ENCODE measurements at regions not wholly inside any gene's neighbourhood (a gene's known extent, or its start where the extent isn't known, plus 50 kb on each side); places are given as distances from the start of the nearest gene placed in this dataset.

DNA sequence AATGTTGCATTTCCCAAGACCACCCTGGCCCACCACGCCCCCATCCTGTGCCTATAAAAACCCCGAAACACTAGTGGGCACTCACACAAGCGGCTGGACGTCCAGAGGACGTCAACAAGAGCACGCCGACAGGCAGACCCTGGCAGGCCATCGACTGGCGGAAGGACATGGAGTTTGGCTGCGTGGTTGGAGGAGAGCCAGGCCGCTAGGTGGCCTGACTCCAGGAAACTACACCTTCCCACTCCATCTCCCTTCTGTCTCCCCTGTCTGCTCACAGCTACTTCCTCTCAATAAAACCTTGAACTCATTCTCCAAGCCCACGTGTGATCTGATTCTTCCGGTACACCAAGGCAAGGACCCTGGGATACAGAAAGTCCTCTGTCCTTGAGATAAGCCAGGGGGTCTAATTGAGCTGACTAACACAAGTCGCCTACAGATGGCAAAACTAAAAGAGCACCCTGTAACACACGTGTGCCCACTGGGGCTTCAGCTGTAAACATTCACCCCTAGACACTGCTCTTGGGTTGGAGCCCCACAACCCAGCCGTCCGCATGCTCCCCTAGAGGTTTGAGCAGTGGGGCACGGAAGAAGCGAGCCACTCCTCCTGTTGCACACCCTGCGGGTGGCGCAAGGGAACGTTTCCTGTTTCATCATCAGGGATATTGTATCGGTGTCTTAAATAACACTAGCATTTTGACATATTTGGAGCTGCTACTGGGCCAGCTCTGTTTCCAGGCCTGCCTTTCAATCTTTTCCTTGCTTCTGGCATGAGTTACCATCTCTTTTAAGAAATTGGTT is 54.5 kb upstream of the TAF11L2 start:
- no peak overlapping the region for H3K4me3 Mint-ChIP-seq
- H3K9me3 Mint-ChIP-seq, result peaks cover 15% of the 10 kb centered on the region
- TF ChIP-seq, protein P1, sequence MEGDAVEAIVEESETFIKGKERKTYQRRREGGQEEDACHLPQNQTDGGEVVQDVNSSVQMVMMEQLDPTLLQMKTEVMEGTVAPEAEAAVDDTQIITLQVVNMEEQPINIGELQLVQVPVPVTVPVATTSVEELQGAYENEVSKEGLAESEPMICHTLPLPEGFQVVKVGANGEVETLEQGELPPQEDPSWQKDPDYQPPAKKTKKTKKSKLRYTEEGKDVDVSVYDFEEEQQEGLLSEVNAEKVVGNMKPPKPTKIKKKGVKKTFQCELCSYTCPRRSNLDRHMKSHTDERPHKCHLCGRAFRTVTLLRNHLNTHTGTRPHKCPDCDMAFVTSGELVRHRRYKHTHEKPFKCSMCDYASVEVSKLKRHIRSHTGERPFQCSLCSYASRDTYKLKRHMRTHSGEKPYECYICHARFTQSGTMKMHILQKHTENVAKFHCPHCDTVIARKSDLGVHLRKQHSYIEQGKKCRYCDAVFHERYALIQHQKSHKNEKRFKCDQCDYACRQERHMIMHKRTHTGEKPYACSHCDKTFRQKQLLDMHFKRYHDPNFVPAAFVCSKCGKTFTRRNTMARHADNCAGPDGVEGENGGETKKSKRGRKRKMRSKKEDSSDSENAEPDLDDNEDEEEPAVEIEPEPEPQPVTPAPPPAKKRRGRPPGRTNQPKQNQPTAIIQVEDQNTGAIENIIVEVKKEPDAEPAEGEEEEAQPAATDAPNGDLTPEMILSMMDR (IDR thresholded peaks at IDR 0.05; ENCODE audit: unreplicated experiment), result no peak
- no peak for DNase-seq (ENCODE audit: low spot score in 2 of 2, unreplicated experiment in 2 of 2)
- no peak overlapping the region for H3K27ac Mint-ChIP-seq
- H3K27me3 Mint-ChIP-seq (ENCODE audit: low read depth), result no peaks in the 10 kb centered on the region
- no peaks in the 10 kb centered on the region for H3K36me3 Mint-ChIP-seq
- peaks cover 7% of the 10 kb centered on the region for H3K4me1 Mint-ChIP-seq

DNA sequence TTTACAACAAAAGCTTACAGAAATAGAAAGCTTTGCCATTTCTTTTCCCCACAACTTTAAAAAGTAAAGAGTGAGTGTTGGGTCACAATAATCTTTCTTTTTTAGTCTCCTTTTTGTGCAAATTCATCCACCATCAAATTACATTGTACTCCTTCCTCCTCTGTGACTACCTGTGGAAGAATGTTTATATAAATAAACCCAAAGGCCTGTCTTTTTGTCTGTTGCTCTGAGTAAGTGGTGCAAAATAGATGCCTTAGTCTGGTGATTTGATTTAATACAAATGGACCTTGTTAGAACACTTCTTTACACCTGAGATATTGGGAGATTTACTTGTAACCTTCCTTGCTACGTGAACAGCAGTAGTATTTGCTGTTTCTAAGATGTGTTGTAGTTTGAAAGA is 53.5 kb upstream of the TAF11L2 start:
- Mint-ChIP-seq H3K4me3 (no peak overlapping the region), H3K27me3 (ENCODE audit: low read depth) (no peaks in the 10 kb centered on the region), H3K27ac (no peak overlapping the region), H3K36me3 (no peaks in the 10 kb centered on the region), H3K9me3 (peaks cover 21% of the 10 kb centered on the region), H3K4me1 (peaks cover 6% of the 10 kb centered on the region)
- DNase-seq (ENCODE audit: low spot score in 2 of 2, unreplicated experiment in 2 of 2), result no peak
- TF ChIP-seq, protein P1 (IDR thresholded peaks at IDR 0.05; ENCODE audit: unreplicated experiment), result no peak

DNA sequence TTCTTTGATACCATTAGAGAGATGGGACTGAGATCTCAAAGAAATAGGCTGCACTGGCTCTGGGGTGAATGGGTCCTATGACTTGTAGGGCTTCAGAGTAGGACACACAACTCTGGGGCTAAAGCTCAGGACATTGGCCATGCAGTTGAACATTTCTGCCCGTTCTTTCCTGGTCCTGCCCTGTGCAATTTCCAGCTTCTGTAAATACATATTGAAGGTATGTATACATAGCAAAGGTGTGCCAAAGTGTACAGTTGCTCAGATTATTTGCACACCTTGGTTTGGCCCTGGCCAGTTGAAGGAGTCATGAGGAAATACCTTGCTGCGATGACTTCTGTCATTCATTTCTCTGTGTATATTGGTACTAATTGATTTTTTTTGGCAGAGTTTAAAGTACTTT is 52.8 kb upstream of the TAF11L2 start:
- TF ChIP-seq, protein P1 (IDR thresholded peaks at IDR 0.05; ENCODE audit: unreplicated experiment), result no peak
- Mint-ChIP-seq H3K4me3 (no peak overlapping the region), H3K27me3 (ENCODE audit: low read depth) (no peaks in the 10 kb centered on the region), H3K36me3 (no peaks in the 10 kb centered on the region), H3K9me3 (peaks cover 18% of the 10 kb centered on the region), H3K27ac (no peak overlapping the region), H3K4me1 (peaks cover 6% of the 10 kb centered on the region)
- no peak for DNase-seq (ENCODE audit: low spot score in 2 of 2, unreplicated experiment in 2 of 2)

Data from mesothelial cell of epicardium (in vitro differentiated cells).